ENCODE measurements at regions not wholly inside any gene's neighbourhood (a gene's known extent, or its start where the extent isn't known, plus 50 kb on each side); places are given as distances from the start of the nearest gene placed in this dataset.

GRCh38 chr5:61790678-61791077, 458.6 kb downstream of the ZSWIM6 start:
- no peaks in the 10 kb centered on the region for H3K4me1 ChIP-seq (ENCODE audit: insufficient read depth, insufficient read length)
- no peaks in the 10 kb centered on the region for H3K27me3 ChIP-seq (ENCODE audit: insufficient read depth, insufficient read length)
- H3K4me3 ChIP-seq (ENCODE audit: insufficient read length, low read depth) = no peak overlapping the region
- H3K9ac ChIP-seq (ENCODE audit: insufficient read length, low read depth) = no peak overlapping the region
- no peaks in the 10 kb centered on the region for H3K9me3 ChIP-seq (ENCODE audit: insufficient read depth, low read length)
- no peak for TF ChIP-seq SUZ12 (IDR thresholded peaks at IDR 0.05; ENCODE audit: extremely low read depth, insufficient read depth, insufficient read length)
- no peak for TF ChIP-seq YY1 (IDR thresholded peaks at IDR 0.05; ENCODE audit: insufficient read depth, insufficient read length)
- TF ChIP-seq ZNF274 (IDR thresholded peaks at IDR 0.05; ENCODE audit: low read depth, low read length) = no peak
- DNase-seq (ENCODE audit: low read depth, low spot score) = no peak
- H3K36me3 ChIP-seq (ENCODE audit: insufficient read depth, insufficient read length, low read length) = no peaks in the 10 kb centered on the region

- no peak overlapping the region for H3K4me3 ChIP-seq (ENCODE audit: insufficient read length, low read depth)
- no peaks in the 10 kb centered on the region for H3K36me3 ChIP-seq (ENCODE audit: insufficient read depth, insufficient read length, low read length)
- H3K9ac ChIP-seq (ENCODE audit: insufficient read length, low read depth) = no peak overlapping the region
- H3K9me3 ChIP-seq (ENCODE audit: insufficient read depth, low read length) = no peaks in the 10 kb centered on the region
- H3K4me1 ChIP-seq (ENCODE audit: insufficient read depth, insufficient read length) = no peaks in the 10 kb centered on the region
- TF ChIP-seq SUZ12 (IDR thresholded peaks at IDR 0.05; ENCODE audit: extremely low read depth, insufficient read depth, insufficient read length) (no peak), ZNF274 (IDR thresholded peaks at IDR 0.05; ENCODE audit: low read depth, low read length) (no peak), YY1 (IDR thresholded peaks at IDR 0.05; ENCODE audit: insufficient read depth, insufficient read length) (no peak)
- no peak for DNase-seq (ENCODE audit: low read depth, low spot score)
- H3K27me3 ChIP-seq (ENCODE audit: insufficient read depth, insufficient read length) = no peaks in the 10 kb centered on the region
Measured at GRCh38 chr5:61796773-61797172, 464.7 kb downstream of the ZSWIM6 start.

GRCh38 chr5:61800450-61800849, 468.4 kb downstream of the ZSWIM6 start:
- no peaks in the 10 kb centered on the region for H3K27me3 ChIP-seq (ENCODE audit: insufficient read depth, insufficient read length)
- no peak for DNase-seq (ENCODE audit: low read depth, low spot score)
- H3K4me1 ChIP-seq (ENCODE audit: insufficient read depth, insufficient read length) = no peaks in the 10 kb centered on the region
- no peak overlapping the region for H3K9ac ChIP-seq (ENCODE audit: insufficient read length, low read depth)
- H3K4me3 ChIP-seq (ENCODE audit: insufficient read length, low read depth) = no peak overlapping the region
- TF ChIP-seq ZNF274 (IDR thresholded peaks at IDR 0.05; ENCODE audit: low read depth, low read length) = no peak
- TF ChIP-seq SUZ12 (IDR thresholded peaks at IDR 0.05; ENCODE audit: extremely low read depth, insufficient read depth, insufficient read length) = no peak
- TF ChIP-seq YY1 (IDR thresholded peaks at IDR 0.05; ENCODE audit: insufficient read depth, insufficient read length) = no peak
- no peaks in the 10 kb centered on the region for H3K9me3 ChIP-seq (ENCODE audit: insufficient read depth, low read length)
- H3K36me3 ChIP-seq (ENCODE audit: insufficient read depth, insufficient read length, low read length) = no peaks in the 10 kb centered on the region

GRCh38 chr5:61801174-61801573, 469.1 kb downstream of the ZSWIM6 start:
- no peak for DNase-seq (ENCODE audit: low read depth, low spot score)
- no peak overlapping the region for H3K4me3 ChIP-seq (ENCODE audit: insufficient read length, low read depth)
- H3K27me3 ChIP-seq (ENCODE audit: insufficient read depth, insufficient read length) = no peaks in the 10 kb centered on the region
- no peaks in the 10 kb centered on the region for H3K4me1 ChIP-seq (ENCODE audit: insufficient read depth, insufficient read length)
- TF ChIP-seq YY1 (IDR thresholded peaks at IDR 0.05; ENCODE audit: insufficient read depth, insufficient read length) = no peak
- TF ChIP-seq ZNF274 (IDR thresholded peaks at IDR 0.05; ENCODE audit: low read depth, low read length) = no peak
- TF ChIP-seq SUZ12 (IDR thresholded peaks at IDR 0.05; ENCODE audit: extremely low read depth, insufficient read depth, insufficient read length) = no peak
- H3K9me3 ChIP-seq (ENCODE audit: insufficient read depth, low read length) = no peaks in the 10 kb centered on the region
- H3K36me3 ChIP-seq (ENCODE audit: insufficient read depth, insufficient read length, low read length) = no peaks in the 10 kb centered on the region
- no peak overlapping the region for H3K9ac ChIP-seq (ENCODE audit: insufficient read length, low read depth)

- no peak overlapping the region for H3K9ac ChIP-seq (ENCODE audit: insufficient read length, low read depth)
Measured at GRCh38 chr5:61802456-61802855, 470.4 kb downstream of the ZSWIM6 start.

GRCh38 chr5:61805101-61805500, 473.0 kb downstream of the ZSWIM6 start:
- no peak for DNase-seq (ENCODE audit: low read depth, low spot score)
- no peak for TF ChIP-seq SUZ12 (IDR thresholded peaks at IDR 0.05; ENCODE audit: extremely low read depth, insufficient read depth, insufficient read length)
- TF ChIP-seq YY1 (IDR thresholded peaks at IDR 0.05; ENCODE audit: insufficient read depth, insufficient read length) = no peak
- no peak for TF ChIP-seq ZNF274 (IDR thresholded peaks at IDR 0.05; ENCODE audit: low read depth, low read length)
- Histone ChIP-seq H3K4me3 (ENCODE audit: insufficient read length, low read depth) (no peak overlapping the region), H3K4me1 (ENCODE audit: insufficient read depth, insufficient read length) (no peaks in the 10 kb centered on the region), H3K27me3 (ENCODE audit: insufficient read depth, insufficient read length) (no peaks in the 10 kb centered on the region), H3K9ac (ENCODE audit: insufficient read length, low read depth) (no peak overlapping the region), H3K9me3 (ENCODE audit: insufficient read depth, low read length) (no peaks in the 10 kb centered on the region), H3K36me3 (ENCODE audit: insufficient read depth, insufficient read length, low read length) (no peaks in the 10 kb centered on the region)

More at GRCh38 chr5:61802456-61802855, 470.4 kb downstream of the ZSWIM6 start:
- TF ChIP-seq YY1 (IDR thresholded peaks at IDR 0.05; ENCODE audit: insufficient read depth, insufficient read length) (no peak), ZNF274 (IDR thresholded peaks at IDR 0.05; ENCODE audit: low read depth, low read length) (no peak), SUZ12 (IDR thresholded peaks at IDR 0.05; ENCODE audit: extremely low read depth, insufficient read depth, insufficient read length) (no peak)
- Histone ChIP-seq H3K9me3 (ENCODE audit: insufficient read depth, low read length) (no peaks in the 10 kb centered on the region), H3K4me1 (ENCODE audit: insufficient read depth, insufficient read length) (no peaks in the 10 kb centered on the region), H3K36me3 (ENCODE audit: insufficient read depth, insufficient read length, low read length) (no peaks in the 10 kb centered on the region), H3K4me3 (ENCODE audit: insufficient read length, low read depth) (no peak overlapping the region), H3K27me3 (ENCODE audit: insufficient read depth, insufficient read length) (no peaks in the 10 kb centered on the region)
- DNase-seq (ENCODE audit: low read depth, low spot score) = no peak

- Histone ChIP-seq H3K27me3 (ENCODE audit: insufficient read depth, insufficient read length) (no peaks in the 10 kb centered on the region), H3K36me3 (ENCODE audit: insufficient read depth, insufficient read length, low read length) (no peaks in the 10 kb centered on the region), H3K4me1 (ENCODE audit: insufficient read depth, insufficient read length) (no peaks in the 10 kb centered on the region), H3K9ac (ENCODE audit: insufficient read length, low read depth) (no peak overlapping the region), H3K9me3 (ENCODE audit: insufficient read depth, low read length) (no peaks in the 10 kb centered on the region), H3K4me3 (ENCODE audit: insufficient read length, low read depth) (no peak overlapping the region)
- no peak for DNase-seq (ENCODE audit: low read depth, low spot score)
- TF ChIP-seq SUZ12 (IDR thresholded peaks at IDR 0.05; ENCODE audit: extremely low read depth, insufficient read depth, insufficient read length) (no peak), ZNF274 (IDR thresholded peaks at IDR 0.05; ENCODE audit: low read depth, low read length) (no peak), YY1 (IDR thresholded peaks at IDR 0.05; ENCODE audit: insufficient read depth, insufficient read length) (no peak)
Measured at GRCh38 chr5:61806491-61807020, 474.5 kb downstream of the ZSWIM6 start.

Data from NT2/D1 (cell line).